Heart left ventricle (tissue), 13 donors: ENCODE measurements at regions not wholly inside any gene's neighbourhood (a gene's known extent, or its start where the extent isn't known, plus 50 kb on each side); places are given as distances from the start of the nearest gene placed in this dataset.

Experiments used
- POLR2A ChIP-seq, 2 donors: fragments of 450-650 bp; IDR thresholded peaks; one replicate each; pipeline ENCODE4 v1.6.1; 2017; ENCODE audit warnings: antibody characterized with exemption in 2 of 2, mild to moderate bottlenecking in 2 of 2, moderate library complexity in 2 of 2
- TF ChIP-seq, protein P1 (sequence below), 12 donors: fragments of 200-600 bp; sonication (generic) in 4 of 12; IDR thresholded peaks; one replicate each; pipeline versions ENCODE4 v1.5.0 to v1.8.0; 2018 to 2022; ENCODE audit warnings: antibody characterized with exemption in 12 of 12, mild to moderate bottlenecking in 5 of 12
- donor health status: ischemic (EF 13 %, LVEDD 7.1; RV severe dilation, severe dysfunction).
- donor health status: DM: no; HTN: yes; CAD: no.
- donor health status: DM: no; HTN: no; CAD: no.
- donor health status: ischemic (EF 25% LVEDD 6.9; RV normal size, moderate dysfunction).
- donor health status: ischemic (EF 25% LVEDD 5.7; RV mildly dilated, moderate dysfunction).
- donor health status: ischemic (EF 35%, LVEDD 5.7; RV mildly dilated, moderate dysfunction).
- donor health status: nonischemic (EF 11% LVEDD 7.7; RV severe dilation, severe dysfunction).
- donor health status: DM: yes; HTN: yes; CAD: no.
- donor health status: PGD.
- donor health status: ischemic (EF 29% LVEDD 5.4; RV normal size, mild dysfunction).
- donor health status: nonischemic (EF 23%, LVEDD 6.1; RV moderate dilation, normal function).

DNA sequence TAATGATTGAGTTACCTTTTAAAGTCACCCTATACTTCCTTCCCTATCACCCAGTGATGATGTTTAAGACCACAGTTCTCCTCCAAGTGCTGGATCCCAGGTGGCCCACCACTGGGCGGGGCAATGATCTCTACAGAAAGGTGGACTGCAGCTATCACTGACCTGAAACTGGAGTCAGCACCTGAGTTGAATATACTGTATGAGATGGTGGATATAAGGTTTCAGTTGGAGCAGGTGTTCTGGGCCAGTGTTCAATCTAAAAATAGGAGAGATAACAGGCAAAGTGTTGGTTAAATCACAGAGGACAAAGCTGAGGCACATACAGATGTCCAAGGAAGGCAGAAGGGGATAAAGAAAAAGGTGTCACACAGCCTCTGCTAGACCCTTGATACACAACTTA is 96.6 kb downstream of the SIPA1L2 start:
- TF ChIP-seq, protein P1, sequence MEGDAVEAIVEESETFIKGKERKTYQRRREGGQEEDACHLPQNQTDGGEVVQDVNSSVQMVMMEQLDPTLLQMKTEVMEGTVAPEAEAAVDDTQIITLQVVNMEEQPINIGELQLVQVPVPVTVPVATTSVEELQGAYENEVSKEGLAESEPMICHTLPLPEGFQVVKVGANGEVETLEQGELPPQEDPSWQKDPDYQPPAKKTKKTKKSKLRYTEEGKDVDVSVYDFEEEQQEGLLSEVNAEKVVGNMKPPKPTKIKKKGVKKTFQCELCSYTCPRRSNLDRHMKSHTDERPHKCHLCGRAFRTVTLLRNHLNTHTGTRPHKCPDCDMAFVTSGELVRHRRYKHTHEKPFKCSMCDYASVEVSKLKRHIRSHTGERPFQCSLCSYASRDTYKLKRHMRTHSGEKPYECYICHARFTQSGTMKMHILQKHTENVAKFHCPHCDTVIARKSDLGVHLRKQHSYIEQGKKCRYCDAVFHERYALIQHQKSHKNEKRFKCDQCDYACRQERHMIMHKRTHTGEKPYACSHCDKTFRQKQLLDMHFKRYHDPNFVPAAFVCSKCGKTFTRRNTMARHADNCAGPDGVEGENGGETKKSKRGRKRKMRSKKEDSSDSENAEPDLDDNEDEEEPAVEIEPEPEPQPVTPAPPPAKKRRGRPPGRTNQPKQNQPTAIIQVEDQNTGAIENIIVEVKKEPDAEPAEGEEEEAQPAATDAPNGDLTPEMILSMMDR (IDR thresholded peaks at IDR 0.05), result no peak
- TF ChIP-seq POLR2A (IDR thresholded peaks at IDR 0.05), result no peak
